HCT116 (cell line): ENCODE measurements at regions not wholly inside any gene's neighbourhood (a gene's known extent, or its start where the extent isn't known, plus 50 kb on each side); places are given as distances from the start of the nearest gene placed in this dataset.

Source experiments
- ATAC-seq: fragments of 200-7000 bp; cut with Tn5 transposase; 2 replicates; pipeline ENCODE4 v1.9.1; 2020; ENCODE audit warnings: mild to moderate bottlenecking, moderate library complexity
- BruUV-seq: library from RNA; stranded (reverse); fragments of 400-500 nt; replicated peaks from 2 replicates; lab custom pipeline; 2021; lab: Mats Ljungman, UMichigan
- CTCF ChIA-PET: fragments of 300-600 bp; sonication (Branson Sonifier 250); formaldehyde crosslinking; loops from one replicate; lab custom pipeline; 2021; ENCODE audit warnings: antibody characterized with exemption; lab: Charles Lee
- POLR2A ChIA-PET: fragments of 300-600, 350-600 bp; sonication (Branson Sonifier 250); formaldehyde crosslinking; loops from one replicate; lab custom pipeline; 2021; ENCODE audit warnings: antibody characterized with exemption; lab: Charles Lee
- RAD21 ChIA-PET, 2 experiments: fragments of 300-600 bp; sonication (Branson Sonifier 250); formaldehyde crosslinking; loops; one replicate each; lab custom pipeline; 2023; ENCODE audit warnings: low total read pairs in 2 of 2; ENCODE audit not compliant: uncharacterized antibody in 2 of 2, unreplicated experiment in 2 of 2, low non-redundant PET in 1 of 2; lab: Charles Lee
- DNase-seq: peaks from one replicate; pipeline ENCODE4 v3.0.0-alpha.2; 2010; ENCODE audit warnings: low read depth, low spot score
- H2AFZ ChIP-seq: fragments of 200-600 bp; shearing (Covaris generic), sonication (generic); 2 replicates; pipeline ENCODE4 v1.6.1; 2017; ENCODE audit warnings: low read depth, mixed run types, mixed read lengths, antibody characterized with exemption, low read length; ENCODE audit not compliant: poor library complexity, severe bottlenecking
- H3K27ac ChIP-seq: 2 replicates; pipeline ENCODE4 v1.5.1; 2012; ENCODE audit warnings: low read depth, low read length
- H3K27me3 ChIP-seq: fragments of 200-600 bp; sonication (generic); 2 replicates; pipeline ENCODE4 v1.6.1; 2016; ENCODE audit warnings: mixed run types, low read length, mixed read lengths; ENCODE audit not compliant: insufficient read depth
- H3K36me3 ChIP-seq, 2 experiments: fragments of 200-500 bp in 1 of 2; fragments of 200-600 bp in 1 of 2; sonication (Bioruptor generic) in 1 of 2; sonication (generic) in 1 of 2; 2 replicates each; pipeline versions ENCODE4 v1.5.1 to v1.6.1; 2014 to 2016; ENCODE audit warnings: low read length in 2 of 2, inconsistent platforms in 1 of 2, mixed read lengths in 1 of 2, mixed run types in 1 of 2; ENCODE audit not compliant: insufficient read depth in 2 of 2, control insufficient read depth in 1 of 2
- H3K4me1 ChIP-seq, 2 experiments: fragments of 200-600 bp in 1 of 2; sonication (generic) in 1 of 2; 2 replicates each; pipeline versions ENCODE4 v1.5.1 to v1.6.1; 2012 to 2017; ENCODE audit warnings: low read length in 2 of 2, inconsistent platforms in 1 of 2, mild to moderate bottlenecking in 1 of 2, mixed read lengths in 1 of 2, mixed run types in 1 of 2, moderate library complexity in 1 of 2; ENCODE audit not compliant: insufficient read depth in 2 of 2, control insufficient read depth in 1 of 2
- H3K4me2 ChIP-seq: fragments of 200-600 bp; sonication (generic); 2 replicates; pipeline ENCODE4 v1.6.1; 2017; ENCODE audit warnings: mixed run types, low read length, mixed read lengths
- H3K4me3 ChIP-seq, 2 experiments: fragments of 200-600 bp in 1 of 2; sonication (generic) in 1 of 2; replicated peaks in 1 of 2; 2 replicates each; pipeline ENCODE4 v1.5.1; 2011 to 2016; ENCODE audit warnings: low read length in 2 of 2, control low read depth in 1 of 2, low read depth in 1 of 2, mild to moderate bottlenecking in 1 of 2, mixed read lengths in 1 of 2, mixed run types in 1 of 2
- H3K79me2 ChIP-seq: fragments of 200-600 bp; sonication (generic); 2 replicates; pipeline ENCODE4 v1.6.1; 2017; ENCODE audit warnings: mild to moderate bottlenecking, mixed run types, low read length, moderate library complexity, mixed read lengths; ENCODE audit not compliant: insufficient read depth
- H3K9ac ChIP-seq: fragments of 200-600 bp; sonication (generic); 2 replicates; pipeline ENCODE4 v1.6.1; 2016; ENCODE audit warnings: low read length, mixed read lengths
- H3K9me2 ChIP-seq: fragments of 200-600 bp; sonication (generic), shearing (Covaris generic); 2 replicates; pipeline ENCODE4 v1.6.1; 2017; ENCODE audit warnings: mixed run types, mild to moderate bottlenecking, moderate library complexity; ENCODE audit not compliant: insufficient read depth
- H3K9me3 ChIP-seq, 2 experiments: fragments of 200-500 bp in 1 of 2; fragments of 200-600 bp in 1 of 2; sonication (Bioruptor generic) in 1 of 2; sonication (generic) in 1 of 2; 2 replicates each; pipeline ENCODE4 v1.6.1; 2014 to 2017; ENCODE audit warnings: low read length in 2 of 2, mixed read lengths in 2 of 2, inconsistent platforms in 1 of 2, low read depth in 1 of 2, mild to moderate bottlenecking in 1 of 2, mixed run types in 1 of 2, moderate library complexity in 1 of 2; ENCODE audit not compliant: control insufficient read depth in 1 of 2, insufficient read depth in 1 of 2
- H4K20me1 ChIP-seq: fragments of 200-600 bp; sonication (generic), shearing (Covaris generic); 2 replicates; pipeline ENCODE4 v1.6.1; 2017; ENCODE audit warnings: mixed run types, mild to moderate bottlenecking, moderate library complexity; ENCODE audit not compliant: insufficient read depth
- ATF3 ChIP-seq: IDR thresholded peaks from 2 replicates; pipeline ENCODE4 v1.6.1; 2012
- ELF1 ChIP-seq: IDR thresholded peaks from 2 replicates; pipeline ENCODE4 v1.6.1; 2012; ENCODE audit warnings: low read depth, borderline replicate concordance
- EZH2 ChIP-seq: fragments of 200-600 bp; sonication (generic); IDR thresholded peaks from 2 replicates; pipeline ENCODE4 v1.6.1; 2017; ENCODE audit warnings: antibody characterized with exemption, mixed run types
- FOSL1 ChIP-seq: IDR thresholded peaks from 2 replicates; pipeline ENCODE4 v1.6.1; 2012; ENCODE audit warnings: low read depth
- POLR2A ChIP-seq: IDR thresholded peaks from 2 replicates; pipeline ENCODE4 v1.7.0; 2011; ENCODE audit warnings: borderline replicate concordance; ENCODE audit not compliant: insufficient read depth, insufficient read length; ENCODE audit errors: extremely low read depth
- SIN3A ChIP-seq: IDR thresholded peaks from 2 replicates; pipeline ENCODE4 v1.6.1; 2012; ENCODE audit warnings: low read depth
- SRF ChIP-seq: IDR thresholded peaks from 2 replicates; pipeline ENCODE4 v1.6.1; 2012; ENCODE audit warnings: low read depth
- intact Hi-C: fragments of 100-400 bp; cut with micrococcal nuclease; formaldehyde crosslinking; loops from 2 replicates; pipeline ENCODE4 v1.10.0; 2022
- TF ChIP-seq, protein P1 (sequence below): IDR thresholded peaks from 2 replicates; pipeline ENCODE4 v1.6.1; 2012; ENCODE audit warnings: low read depth
- TF ChIP-seq, protein P2 (sequence below): IDR thresholded peaks from 2 replicates; pipeline ENCODE4 v1.6.1; 2011; ENCODE audit warnings: mild to moderate bottlenecking, low read length, moderate library complexity; ENCODE audit not compliant: insufficient replicate concordance; ENCODE audit errors: extremely low read depth
- TF ChIP-seq, protein P3 (sequence below), 3 experiments: fragments of 200-600 bp in 1 of 3; sonication (generic) in 1 of 3; IDR thresholded peaks in 2 of 3; conservative IDR thresholded peaks in 1 of 3; 2 replicates each; pipeline ENCODE4 v1.5.1; 2012 to 2017; ENCODE audit warnings: low read depth in 2 of 3, low read length in 2 of 3, antibody characterized with exemption in 1 of 3, borderline replicate concordance in 1 of 3, control low read depth in 1 of 3, mild to moderate bottlenecking in 1 of 3, mixed read lengths in 1 of 3, mixed run types in 1 of 3, moderate library complexity in 1 of 3; ENCODE audit not compliant: insufficient read depth in 1 of 3

- ChIA-PET RAD21 (no interaction called here), CTCF (no interaction called here)
Observed at GRCh38 chr13:111625526-111626315, 305.3 kb downstream of the TEX29 start.

More at GRCh38 chr13:111625526-111626315, 305.3 kb downstream of the TEX29 start:
- TF ChIP-seq, protein P1, sequence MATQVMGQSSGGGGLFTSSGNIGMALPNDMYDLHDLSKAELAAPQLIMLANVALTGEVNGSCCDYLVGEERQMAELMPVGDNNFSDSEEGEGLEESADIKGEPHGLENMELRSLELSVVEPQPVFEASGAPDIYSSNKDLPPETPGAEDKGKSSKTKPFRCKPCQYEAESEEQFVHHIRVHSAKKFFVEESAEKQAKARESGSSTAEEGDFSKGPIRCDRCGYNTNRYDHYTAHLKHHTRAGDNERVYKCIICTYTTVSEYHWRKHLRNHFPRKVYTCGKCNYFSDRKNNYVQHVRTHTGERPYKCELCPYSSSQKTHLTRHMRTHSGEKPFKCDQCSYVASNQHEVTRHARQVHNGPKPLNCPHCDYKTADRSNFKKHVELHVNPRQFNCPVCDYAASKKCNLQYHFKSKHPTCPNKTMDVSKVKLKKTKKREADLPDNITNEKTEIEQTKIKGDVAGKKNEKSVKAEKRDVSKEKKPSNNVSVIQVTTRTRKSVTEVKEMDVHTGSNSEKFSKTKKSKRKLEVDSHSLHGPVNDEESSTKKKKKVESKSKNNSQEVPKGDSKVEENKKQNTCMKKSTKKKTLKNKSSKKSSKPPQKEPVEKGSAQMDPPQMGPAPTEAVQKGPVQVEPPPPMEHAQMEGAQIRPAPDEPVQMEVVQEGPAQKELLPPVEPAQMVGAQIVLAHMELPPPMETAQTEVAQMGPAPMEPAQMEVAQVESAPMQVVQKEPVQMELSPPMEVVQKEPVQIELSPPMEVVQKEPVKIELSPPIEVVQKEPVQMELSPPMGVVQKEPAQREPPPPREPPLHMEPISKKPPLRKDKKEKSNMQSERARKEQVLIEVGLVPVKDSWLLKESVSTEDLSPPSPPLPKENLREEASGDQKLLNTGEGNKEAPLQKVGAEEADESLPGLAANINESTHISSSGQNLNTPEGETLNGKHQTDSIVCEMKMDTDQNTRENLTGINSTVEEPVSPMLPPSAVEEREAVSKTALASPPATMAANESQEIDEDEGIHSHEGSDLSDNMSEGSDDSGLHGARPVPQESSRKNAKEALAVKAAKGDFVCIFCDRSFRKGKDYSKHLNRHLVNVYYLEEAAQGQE, result no peak
- TF ChIP-seq FOSL1 (no peak), SRF (no peak), ELF1 (no peak), ATF3 (no peak), EZH2 (no peak), SIN3A (no peak), POLR2A (no peak)
- TF ChIP-seq, protein P2, sequence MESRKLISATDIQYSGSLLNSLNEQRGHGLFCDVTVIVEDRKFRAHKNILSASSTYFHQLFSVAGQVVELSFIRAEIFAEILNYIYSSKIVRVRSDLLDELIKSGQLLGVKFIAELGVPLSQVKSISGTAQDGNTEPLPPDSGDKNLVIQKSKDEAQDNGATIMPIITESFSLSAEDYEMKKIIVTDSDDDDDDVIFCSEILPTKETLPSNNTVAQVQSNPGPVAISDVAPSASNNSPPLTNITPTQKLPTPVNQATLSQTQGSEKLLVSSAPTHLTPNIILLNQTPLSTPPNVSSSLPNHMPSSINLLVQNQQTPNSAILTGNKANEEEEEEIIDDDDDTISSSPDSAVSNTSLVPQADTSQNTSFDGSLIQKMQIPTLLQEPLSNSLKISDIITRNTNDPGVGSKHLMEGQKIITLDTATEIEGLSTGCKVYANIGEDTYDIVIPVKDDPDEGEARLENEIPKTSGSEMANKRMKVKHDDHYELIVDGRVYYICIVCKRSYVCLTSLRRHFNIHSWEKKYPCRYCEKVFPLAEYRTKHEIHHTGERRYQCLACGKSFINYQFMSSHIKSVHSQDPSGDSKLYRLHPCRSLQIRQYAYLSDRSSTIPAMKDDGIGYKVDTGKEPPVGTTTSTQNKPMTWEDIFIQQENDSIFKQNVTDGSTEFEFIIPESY, result no peak
- TF ChIP-seq, protein P3, sequence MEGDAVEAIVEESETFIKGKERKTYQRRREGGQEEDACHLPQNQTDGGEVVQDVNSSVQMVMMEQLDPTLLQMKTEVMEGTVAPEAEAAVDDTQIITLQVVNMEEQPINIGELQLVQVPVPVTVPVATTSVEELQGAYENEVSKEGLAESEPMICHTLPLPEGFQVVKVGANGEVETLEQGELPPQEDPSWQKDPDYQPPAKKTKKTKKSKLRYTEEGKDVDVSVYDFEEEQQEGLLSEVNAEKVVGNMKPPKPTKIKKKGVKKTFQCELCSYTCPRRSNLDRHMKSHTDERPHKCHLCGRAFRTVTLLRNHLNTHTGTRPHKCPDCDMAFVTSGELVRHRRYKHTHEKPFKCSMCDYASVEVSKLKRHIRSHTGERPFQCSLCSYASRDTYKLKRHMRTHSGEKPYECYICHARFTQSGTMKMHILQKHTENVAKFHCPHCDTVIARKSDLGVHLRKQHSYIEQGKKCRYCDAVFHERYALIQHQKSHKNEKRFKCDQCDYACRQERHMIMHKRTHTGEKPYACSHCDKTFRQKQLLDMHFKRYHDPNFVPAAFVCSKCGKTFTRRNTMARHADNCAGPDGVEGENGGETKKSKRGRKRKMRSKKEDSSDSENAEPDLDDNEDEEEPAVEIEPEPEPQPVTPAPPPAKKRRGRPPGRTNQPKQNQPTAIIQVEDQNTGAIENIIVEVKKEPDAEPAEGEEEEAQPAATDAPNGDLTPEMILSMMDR (IDR thresholded peaks at IDR 0.05 in 2 of 3, conservative IDR thresholded peaks at IDR 0.05 in 1 of 3; ENCODE audit: borderline replicate concordance in 1 of 3, insufficient read depth in 1 of 3, low read depth in 2 of 3, low read length in 2 of 3), result no peak
- Histone ChIP-seq H3K4me1 (no peaks in the 10 kb centered on the region), H4K20me1 (no peaks in the 10 kb centered on the region), H3K4me2 (no peak overlapping the region), H3K9me2 (no peaks in the 10 kb centered on the region), H3K79me2 (no peaks in the 10 kb centered on the region), H2AFZ (no peak overlapping the region), H3K36me3 (no peaks in the 10 kb centered on the region), H3K9ac (no peak overlapping the region), H3K9me3 (no peaks in the 10 kb centered on the region), H3K27me3 (peaks cover 31% of the 10 kb centered on the region), H3K4me3 (no peak overlapping the region), H3K27ac (no peak overlapping the region)
- no TSS peak for BruUV-seq
- intact Hi-C loops, result no loop called here
- no peak for DNase-seq
- POLR2A ChIA-PET, result no interaction called here
- no peak for ATAC-seq
